HK-2 (cell line): ENCODE measurements at regions not wholly inside any gene's neighbourhood (a gene's known extent, or its start where the extent isn't known, plus 50 kb on each side); places are given as distances from the start of the nearest gene placed in this dataset.

Experiments
- DNase-seq: peaks from one replicate; pipeline ENCODE4 v3.0.0-alpha.2; 2018; ENCODE audit not compliant: unreplicated experiment

DNA sequence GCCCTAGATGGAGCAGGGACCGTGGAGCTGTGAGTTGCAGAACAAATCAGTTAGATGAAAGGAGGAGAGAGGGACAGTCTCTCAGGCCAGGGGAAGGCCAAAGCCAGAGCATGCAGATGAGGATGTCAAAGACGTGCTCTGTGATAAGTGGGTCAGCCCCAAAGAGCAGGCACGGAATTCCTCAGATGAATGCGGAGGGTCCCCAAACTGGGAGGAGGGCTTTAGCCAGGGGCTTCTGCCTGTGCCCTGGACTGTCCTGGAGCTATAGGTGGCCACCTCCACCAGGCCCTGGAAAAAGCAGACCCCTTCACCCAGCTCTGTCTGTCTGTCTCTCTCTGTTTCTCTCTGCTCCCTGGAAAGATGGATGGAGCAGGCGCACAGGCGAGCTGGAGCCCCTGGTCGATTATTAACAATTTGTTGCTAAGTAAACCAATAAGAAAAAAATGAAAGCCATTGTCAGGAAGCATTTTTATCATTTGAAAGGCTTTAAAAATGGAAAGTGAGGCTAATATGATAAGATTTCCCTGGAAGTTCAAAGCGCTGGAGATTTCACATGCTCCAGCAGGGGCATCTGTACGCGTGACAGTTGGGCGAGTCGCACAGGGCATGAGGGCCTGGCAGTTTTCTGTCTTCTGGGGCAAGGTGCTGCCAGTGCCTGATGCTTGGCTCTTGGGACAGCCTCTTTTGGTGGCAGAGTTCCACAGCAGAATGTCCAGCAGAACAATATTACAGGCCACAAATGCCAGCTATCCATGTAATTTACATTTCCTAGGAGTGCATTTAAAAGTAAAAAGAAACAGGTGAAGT is 241.0 kb downstream of the GLI2 start:
- no peak for DNase-seq

DNA sequence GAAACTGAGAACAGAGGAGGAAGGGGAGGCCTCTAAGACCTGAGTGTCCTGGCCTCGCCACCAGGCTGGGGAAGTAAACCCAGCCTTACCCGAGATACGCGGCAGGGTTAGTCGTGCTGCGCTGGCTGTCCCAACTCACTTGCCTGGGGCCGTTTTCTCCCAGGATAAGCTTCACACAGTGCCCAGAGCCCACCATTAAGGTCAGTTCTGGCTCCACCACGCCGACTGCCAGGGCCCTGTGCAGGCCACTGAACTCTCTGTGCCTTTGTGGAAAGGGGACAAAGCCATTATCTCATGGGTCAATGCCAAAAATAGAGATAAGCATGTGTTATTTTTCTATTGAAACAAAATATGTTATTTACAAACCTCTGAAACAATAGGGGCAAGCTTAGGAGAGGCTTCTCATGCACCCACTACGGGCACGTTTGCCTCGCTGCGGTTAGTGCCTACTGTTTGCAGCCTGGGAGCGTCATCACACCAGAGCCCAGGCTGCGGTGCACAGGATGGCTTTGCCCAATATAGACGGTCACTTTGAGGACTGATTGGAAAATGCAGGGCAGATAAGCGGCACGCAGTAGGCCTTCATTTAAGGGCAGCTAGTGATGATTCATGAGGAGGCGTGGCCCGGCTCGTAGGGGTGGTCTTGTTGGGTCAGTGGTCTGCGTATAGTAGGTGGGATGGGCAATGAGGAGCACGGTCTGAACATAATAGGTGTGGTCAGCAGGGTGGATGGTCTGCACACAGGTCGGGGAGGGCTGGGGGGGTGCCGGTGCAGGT is 242.1 kb downstream of the GLI2 start:
- DNase-seq: no peak

DNA sequence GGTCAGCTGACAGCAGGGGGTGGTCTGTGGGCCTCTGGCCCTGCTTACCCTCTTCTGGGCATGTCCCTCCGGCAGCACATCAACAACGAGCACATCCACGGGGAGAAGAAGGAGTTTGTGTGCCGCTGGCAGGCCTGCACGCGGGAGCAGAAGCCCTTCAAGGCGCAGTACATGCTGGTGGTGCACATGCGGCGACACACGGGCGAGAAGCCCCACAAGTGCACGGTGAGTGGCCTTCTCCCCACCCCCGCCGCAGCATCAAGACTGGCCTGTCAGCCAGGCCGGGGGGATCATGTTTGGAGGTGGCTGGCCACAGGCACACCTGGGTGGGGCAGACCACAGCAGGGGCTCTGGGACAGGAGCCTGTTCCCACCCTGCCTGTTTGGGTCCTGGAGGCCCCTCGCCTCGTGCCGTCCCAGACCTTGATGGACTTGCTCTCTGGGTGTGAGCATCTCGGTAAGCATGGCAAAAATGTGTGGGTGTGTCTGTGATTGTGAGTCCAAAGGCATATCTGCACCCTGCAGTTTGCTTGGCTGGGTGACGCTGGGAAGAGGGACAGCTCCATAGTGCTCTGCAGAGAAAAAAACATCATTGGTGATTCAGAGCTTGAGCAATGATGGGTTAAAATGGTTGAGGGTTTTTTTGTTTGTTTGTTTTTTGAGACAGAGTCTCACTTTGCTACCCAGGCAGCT is 242.8 kb downstream of the GLI2 start:
- DNase-seq: no peak

GRCh38 chr2:120979398-120979797 is 243.7 kb downstream of the GLI2 start:
- DNase-seq: no peak

DNA sequence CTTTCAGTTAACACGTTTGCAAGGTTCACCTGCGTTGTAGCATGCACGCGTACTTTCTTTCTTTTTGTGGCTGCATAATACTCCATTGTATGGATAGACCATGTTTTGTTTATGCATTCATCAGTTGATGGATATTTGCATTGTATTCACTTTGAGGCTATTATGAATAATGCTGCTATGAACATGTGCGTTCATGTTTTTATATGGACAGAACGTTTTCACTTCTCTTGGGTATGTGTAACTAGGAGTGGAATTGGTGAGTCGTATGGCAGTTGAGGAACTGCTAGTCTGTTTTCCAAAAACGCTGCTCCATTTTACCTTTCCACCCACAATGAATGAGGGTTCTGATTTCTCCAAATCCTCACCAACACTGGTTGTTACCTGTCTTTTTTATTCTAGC is 244.3 kb downstream of the GLI2 start:
- no peak for DNase-seq

GRCh38 chr2:120981443-120981842 is 245.8 kb downstream of the GLI2 start:
- DNase-seq: no peak

GRCh38 chr2:120982598-120982997 is 246.9 kb downstream of the GLI2 start:
- DNase-seq: no peak

- DNase-seq: no peak
Observed at GRCh38 chr2:120983344-120983743, 247.7 kb downstream of the GLI2 start.

GRCh38 chr2:120984046-120984445 is 248.4 kb downstream of the GLI2 start:
- DNase-seq: no peak

DNA sequence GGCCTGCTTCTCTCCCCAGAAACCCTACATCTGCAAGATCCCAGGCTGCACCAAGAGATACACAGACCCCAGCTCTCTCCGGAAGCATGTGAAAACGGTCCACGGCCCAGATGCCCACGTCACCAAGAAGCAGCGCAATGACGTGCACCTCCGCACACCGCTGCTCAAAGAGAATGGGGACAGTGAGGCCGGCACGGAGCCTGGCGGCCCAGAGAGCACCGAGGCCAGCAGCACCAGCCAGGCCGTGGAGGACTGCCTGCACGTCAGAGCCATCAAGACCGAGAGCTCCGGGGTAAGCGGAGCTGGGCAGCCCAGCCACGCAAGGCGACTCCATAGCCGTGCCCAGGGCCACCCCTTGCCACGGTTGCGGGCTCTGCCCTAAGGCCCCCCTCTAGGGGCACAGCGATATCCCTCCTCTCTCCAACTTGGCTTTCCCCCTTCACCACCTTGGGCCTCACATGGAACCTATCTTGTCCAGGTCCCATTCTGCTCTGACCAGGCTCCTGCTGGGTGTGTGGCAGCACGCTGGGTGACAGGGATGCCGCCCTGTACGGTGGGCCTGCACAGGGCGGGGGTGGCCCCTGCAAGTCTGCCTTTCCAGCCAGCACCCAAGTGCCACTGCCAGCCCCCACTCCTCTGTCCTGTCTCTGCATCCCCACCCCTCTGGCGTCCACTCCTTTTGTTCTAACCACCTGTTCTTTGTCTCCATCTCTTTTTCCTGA is 248.9 kb downstream of the GLI2 start:
- no peak for DNase-seq

- no peak for DNase-seq
Observed at GRCh38 chr2:120985174-120985996, 249.7 kb downstream of the GLI2 start.

GRCh38 chr2:120985997-120986651 is 250.5 kb downstream of the GLI2 start:
- DNase-seq: no peak

- DNase-seq: no peak
Observed at GRCh38 chr2:120986898-120987650, 251.4 kb downstream of the GLI2 start.

GRCh38 chr2:120988051-120988699 is 252.5 kb downstream of the GLI2 start:
- no peak for DNase-seq

GRCh38 chr2:120988700-120989511 is 253.2 kb downstream of the GLI2 start:
- DNase-seq: no peak

DNA sequence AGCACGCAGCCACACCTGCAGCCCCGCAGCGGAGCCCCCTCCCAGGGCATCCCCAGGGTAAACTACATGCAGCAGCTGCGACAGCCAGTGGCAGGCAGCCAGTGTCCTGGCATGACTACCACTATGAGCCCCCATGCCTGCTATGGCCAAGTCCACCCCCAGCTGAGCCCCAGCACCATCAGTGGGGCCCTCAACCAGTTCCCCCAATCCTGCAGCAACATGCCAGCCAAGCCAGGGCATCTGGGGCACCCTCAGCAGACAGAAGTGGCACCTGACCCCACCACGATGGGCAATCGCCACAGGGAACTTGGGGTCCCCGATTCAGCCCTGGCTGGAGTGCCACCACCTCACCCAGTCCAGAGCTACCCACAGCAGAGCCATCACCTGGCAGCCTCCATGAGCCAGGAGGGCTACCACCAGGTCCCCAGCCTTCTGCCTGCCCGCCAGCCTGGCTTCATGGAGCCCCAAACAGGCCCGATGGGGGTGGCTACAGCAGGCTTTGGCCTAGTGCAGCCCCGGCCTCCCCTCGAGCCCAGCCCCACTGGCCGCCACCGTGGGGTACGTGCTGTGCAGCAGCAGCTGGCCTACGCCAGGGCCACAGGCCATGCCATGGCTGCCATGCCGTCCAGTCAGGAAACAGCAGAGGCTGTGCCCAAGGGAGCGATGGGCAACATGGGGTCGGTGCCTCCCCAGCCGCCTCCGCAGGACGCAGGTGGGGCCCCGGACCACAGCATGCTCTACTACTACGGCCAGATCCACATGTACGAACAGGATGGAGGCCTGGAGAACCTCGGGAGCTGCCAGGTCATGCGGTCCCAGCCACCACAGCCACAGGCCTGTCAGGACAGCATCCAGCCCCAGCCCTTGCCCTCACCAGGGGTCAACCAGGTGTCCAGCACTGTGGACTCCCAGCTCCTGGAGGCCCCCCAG is 254.1 kb downstream of the GLI2 start:
- no peak for DNase-seq

DNA sequence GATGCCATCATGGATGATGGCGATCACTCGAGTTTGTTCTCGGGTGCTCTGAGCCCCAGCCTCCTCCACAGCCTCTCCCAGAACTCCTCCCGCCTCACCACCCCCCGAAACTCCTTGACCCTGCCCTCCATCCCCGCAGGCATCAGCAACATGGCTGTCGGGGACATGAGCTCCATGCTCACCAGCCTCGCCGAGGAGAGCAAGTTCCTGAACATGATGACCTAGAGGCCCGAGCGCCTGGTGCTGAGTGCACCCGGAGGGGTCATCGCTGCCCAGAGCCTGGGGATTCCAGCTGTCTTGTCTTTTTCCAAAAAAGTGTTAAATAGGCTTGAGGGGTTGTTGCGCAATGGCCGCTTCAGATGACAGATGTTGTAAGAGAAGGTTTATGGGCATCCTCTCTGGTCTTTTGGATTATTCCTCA is 254.8 kb downstream of the GLI2 start:
- no peak for DNase-seq
